ENCODE measurements at regions not wholly inside any gene's neighbourhood (a gene's known extent, or its start where the extent isn't known, plus 50 kb on each side); places are given as distances from the start of the nearest gene placed in this dataset.

DNA sequence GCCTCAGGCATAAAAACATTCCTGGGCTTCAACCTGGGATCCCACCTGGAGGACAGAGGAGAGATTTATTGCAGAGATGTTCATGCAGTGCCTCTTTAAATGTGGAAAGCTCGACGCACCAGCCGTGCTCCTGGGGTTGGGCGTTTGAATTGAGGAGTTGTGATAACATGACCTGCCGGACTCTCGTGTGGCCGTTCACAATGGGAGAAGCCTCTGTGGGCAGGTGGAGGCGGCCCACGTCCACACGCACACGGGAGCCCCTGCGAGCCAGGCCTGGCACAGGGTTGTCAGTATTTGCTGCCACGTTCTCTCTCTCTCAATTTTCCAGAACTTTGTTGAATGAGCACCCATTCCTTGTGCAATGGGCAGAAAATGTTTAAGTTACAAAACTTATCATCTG, 58.3 kb upstream of the PPARA start:
- CTCF ChIA-PET = interaction anchor here (1.0 to 1.3 kb wide), 3 partner anchors 18 to 50 kb away, joined by 3 to 5 read pairs (median 3); no protein-coding TSS in a partner anchor
- H3K27ac ChIP-seq (ENCODE audit: insufficient read depth in 1 of 2, low read depth in 1 of 2, low read length in 2 of 2, poor library complexity in 1 of 2, severe bottlenecking in 2 of 2) = no peak overlapping the region

DNA sequence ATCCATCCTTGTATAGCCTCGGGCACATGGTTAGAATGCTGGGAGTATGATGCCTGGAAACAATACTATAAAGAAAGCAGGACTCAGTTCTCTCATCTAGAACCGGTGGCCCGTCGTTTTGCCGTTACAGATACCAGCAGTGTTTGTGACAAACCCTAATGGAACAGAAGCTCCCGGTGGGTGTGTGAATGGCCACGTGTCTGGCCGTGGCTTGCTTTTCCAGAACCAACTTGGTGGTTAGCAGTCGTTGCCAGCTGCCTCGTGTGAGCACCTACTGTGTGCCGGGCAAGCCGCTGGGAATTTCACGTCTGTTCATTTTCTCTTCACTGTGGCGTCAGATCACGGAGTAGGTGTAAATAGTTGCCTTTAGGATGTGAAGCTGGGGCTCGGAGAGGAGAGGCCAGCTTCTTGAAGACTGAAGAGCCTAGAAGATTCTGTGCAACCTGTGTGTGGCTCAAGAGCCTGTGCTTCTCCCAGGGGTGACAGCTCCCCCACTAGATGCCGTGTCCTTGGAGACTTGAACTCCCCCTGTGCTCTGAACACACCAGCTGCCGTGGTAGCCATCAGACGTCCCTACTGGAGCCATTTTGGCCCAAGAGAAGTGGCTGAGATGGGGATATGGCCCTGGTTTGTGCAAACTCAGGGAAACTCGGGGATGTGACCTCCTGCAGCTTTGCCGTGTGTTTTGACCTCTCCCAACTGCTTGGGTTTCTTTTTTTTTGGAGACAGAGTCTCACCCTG, 57.5 kb upstream of the PPARA start:
- WGBS (ENCODE audit: insufficient coverage) = 97% methylated on average over 21 of the region's 21 CpGs
- Histone ChIP-seq H3K27me3 (replicated peaks in 2 of 5; ENCODE audit: control insufficient read depth in 4 of 5, insufficient read depth in 5 of 5, low read length in 4 of 5) (peaks cover 0 to 2% (median 0%) of the 10 kb centered on the region in 5 experiments), H3K27ac (ENCODE audit: insufficient read depth in 1 of 2, low read depth in 1 of 2, low read length in 2 of 2, poor library complexity in 1 of 2, severe bottlenecking in 2 of 2) (no peak overlapping the region), H3K4me1 (ENCODE audit: control extremely low read depth in 1 of 4, control insufficient read depth in 4 of 4, insufficient read depth in 4 of 4, low read length in 3 of 4) (no peaks in the 10 kb centered on the region), H3K9me3 (ENCODE audit: control extremely low read depth in 1 of 5, control insufficient read depth in 4 of 5, insufficient read depth in 2 of 5, low read depth in 1 of 5, low read length in 4 of 5) (no peaks in the 10 kb centered on the region), H3K36me3 (ENCODE audit: control insufficient read depth in 4 of 4, insufficient read depth in 4 of 4, low read length in 3 of 4) (peaks cover 0 to 52% (median 13%) of the 10 kb centered on the region in 4 experiments), H3K4me3 (ENCODE audit: control insufficient read depth in 1 of 7, extremely low read depth in 1 of 7, insufficient read depth in 4 of 7, low read depth in 2 of 7, low read length in 6 of 7) (no peak overlapping the region)
- DNase-seq = no peak
- CTCF ChIA-PET = no interaction called here
- POLR2A ChIA-PET = interaction anchor here (0.9 kb wide), 1 partner anchor 40 kb away, joined by 5 read pairs; no protein-coding TSS in a partner anchor

More for the DNA sequence above, 58.3 kb upstream of the PPARA start:
- Histone ChIP-seq H3K36me3 (ENCODE audit: control insufficient read depth in 4 of 4, insufficient read depth in 4 of 4, low read length in 3 of 4) (peaks cover 0 to 55% (median 14%) of the 10 kb centered on the region in 4 experiments), H3K4me1 (ENCODE audit: control extremely low read depth in 1 of 4, control insufficient read depth in 4 of 4, insufficient read depth in 4 of 4, low read length in 3 of 4) (no peaks in the 10 kb centered on the region), H3K27me3 (replicated peaks in 2 of 5; ENCODE audit: control insufficient read depth in 4 of 5, insufficient read depth in 5 of 5, low read length in 4 of 5) (peaks cover 0 to 2% (median 0%) of the 10 kb centered on the region in 5 experiments), H3K4me3 (ENCODE audit: control insufficient read depth in 1 of 7, extremely low read depth in 1 of 7, insufficient read depth in 4 of 7, low read depth in 2 of 7, low read length in 6 of 7) (no peak overlapping the region), H3K9me3 (ENCODE audit: control extremely low read depth in 1 of 5, control insufficient read depth in 4 of 5, insufficient read depth in 2 of 5, low read depth in 1 of 5, low read length in 4 of 5) (no peaks in the 10 kb centered on the region)
- 98% methylated on average over 13 of the region's 13 CpGs for WGBS (ENCODE audit: insufficient coverage)
- POLR2A ChIA-PET = no interaction called here
- no peak for DNase-seq

GRCh38 chr22:46093796-46094195, 56.5 kb upstream of the PPARA start:
- ChIA-PET POLR2A (no interaction called here), CTCF (interaction anchor here (1.1 kb wide), 1 partner anchor 10 kb away, joined by 3 read pairs; no protein-coding TSS in a partner anchor)
- H3K9me3 ChIP-seq (ENCODE audit: control extremely low read depth in 1 of 5, control insufficient read depth in 4 of 5, insufficient read depth in 2 of 5, low read depth in 1 of 5, low read length in 4 of 5) = no peaks in the 10 kb centered on the region
- H3K36me3 ChIP-seq (ENCODE audit: control insufficient read depth in 4 of 4, insufficient read depth in 4 of 4, low read length in 3 of 4) = peaks cover 0 to 53% (median 14%) of the 10 kb centered on the region in 4 experiments
- no peak overlapping the region for H3K27ac ChIP-seq (ENCODE audit: insufficient read depth in 1 of 2, low read depth in 1 of 2, low read length in 2 of 2, poor library complexity in 1 of 2, severe bottlenecking in 2 of 2)
- 100% methylated on average over 2 of the region's 5 CpGs for WGBS (ENCODE audit: insufficient coverage)
- no peaks in the 10 kb centered on the region for H3K4me1 ChIP-seq (ENCODE audit: control extremely low read depth in 1 of 4, control insufficient read depth in 4 of 4, insufficient read depth in 4 of 4, low read length in 3 of 4)
- no peak overlapping the region for H3K4me3 ChIP-seq (ENCODE audit: control insufficient read depth in 1 of 7, extremely low read depth in 1 of 7, insufficient read depth in 4 of 7, low read depth in 2 of 7, low read length in 6 of 7)
- DNase-seq = no peak
- peaks cover 0 to 2% (median 0%) of the 10 kb centered on the region in 5 experiments for H3K27me3 ChIP-seq (replicated peaks in 2 of 5; ENCODE audit: control insufficient read depth in 4 of 5, insufficient read depth in 5 of 5, low read length in 4 of 5)

GRCh38 chr22:46094676-46095075, 55.6 kb upstream of the PPARA start:
- Histone ChIP-seq H3K27me3 (replicated peaks in 2 of 5; ENCODE audit: control insufficient read depth in 4 of 5, insufficient read depth in 5 of 5, low read length in 4 of 5) (peaks cover 0 to 2% (median 0%) of the 10 kb centered on the region in 5 experiments), H3K4me1 (ENCODE audit: control extremely low read depth in 1 of 4, control insufficient read depth in 4 of 4, insufficient read depth in 4 of 4, low read length in 3 of 4) (no peaks in the 10 kb centered on the region), H3K9me3 (ENCODE audit: control extremely low read depth in 1 of 5, control insufficient read depth in 4 of 5, insufficient read depth in 2 of 5, low read depth in 1 of 5, low read length in 4 of 5) (no peaks in the 10 kb centered on the region), H3K27ac (ENCODE audit: insufficient read depth in 1 of 2, low read depth in 1 of 2, low read length in 2 of 2, poor library complexity in 1 of 2, severe bottlenecking in 2 of 2) (no peak overlapping the region), H3K36me3 (ENCODE audit: control insufficient read depth in 4 of 4, insufficient read depth in 4 of 4, low read length in 3 of 4) (peaks cover 0 to 54% (median 12%) of the 10 kb centered on the region in 4 experiments), H3K4me3 (ENCODE audit: control insufficient read depth in 1 of 7, extremely low read depth in 1 of 7, insufficient read depth in 4 of 7, low read depth in 2 of 7, low read length in 6 of 7) (no peak overlapping the region)
- DNase-seq = no peak
- CTCF ChIA-PET = interaction anchor here (0.8 to 1.1 kb wide), 3 partner anchors 10 to 27 kb away, joined by 3 read pairs; no protein-coding TSS in a partner anchor
- 88% methylated on average over 6 of the region's 8 CpGs for WGBS (ENCODE audit: insufficient coverage)
- POLR2A ChIA-PET = no interaction called here

GRCh38 chr22:46096051-46096450, 54.3 kb upstream of the PPARA start:
- ChIA-PET POLR2A (no interaction called here), CTCF (interaction anchor here (0.8 kb wide), 1 partner anchor 23 kb away, joined by 3 read pairs; no protein-coding TSS in a partner anchor)
- Histone ChIP-seq H3K9me3 (ENCODE audit: control extremely low read depth in 1 of 5, control insufficient read depth in 4 of 5, insufficient read depth in 2 of 5, low read depth in 1 of 5, low read length in 4 of 5) (no peaks in the 10 kb centered on the region), H3K4me3 (ENCODE audit: control insufficient read depth in 1 of 7, extremely low read depth in 1 of 7, insufficient read depth in 4 of 7, low read depth in 2 of 7, low read length in 6 of 7) (no peak overlapping the region), H3K4me1 (ENCODE audit: control extremely low read depth in 1 of 4, control insufficient read depth in 4 of 4, insufficient read depth in 4 of 4, low read length in 3 of 4) (no peaks in the 10 kb centered on the region), H3K36me3 (ENCODE audit: control insufficient read depth in 4 of 4, insufficient read depth in 4 of 4, low read length in 3 of 4) (peaks cover 0 to 62% (median 14%) of the 10 kb centered on the region in 4 experiments), H3K27ac (ENCODE audit: insufficient read depth in 1 of 2, low read depth in 1 of 2, low read length in 2 of 2, poor library complexity in 1 of 2, severe bottlenecking in 2 of 2) (no peak overlapping the region), H3K27me3 (replicated peaks in 2 of 5; ENCODE audit: control insufficient read depth in 4 of 5, insufficient read depth in 5 of 5, low read length in 4 of 5) (peaks cover 0 to 2% (median 0%) of the 10 kb centered on the region in 5 experiments)
- DNase-seq = no peak
- 97% methylated on average over 8 of the region's 9 CpGs for WGBS (ENCODE audit: insufficient coverage)

DNA sequence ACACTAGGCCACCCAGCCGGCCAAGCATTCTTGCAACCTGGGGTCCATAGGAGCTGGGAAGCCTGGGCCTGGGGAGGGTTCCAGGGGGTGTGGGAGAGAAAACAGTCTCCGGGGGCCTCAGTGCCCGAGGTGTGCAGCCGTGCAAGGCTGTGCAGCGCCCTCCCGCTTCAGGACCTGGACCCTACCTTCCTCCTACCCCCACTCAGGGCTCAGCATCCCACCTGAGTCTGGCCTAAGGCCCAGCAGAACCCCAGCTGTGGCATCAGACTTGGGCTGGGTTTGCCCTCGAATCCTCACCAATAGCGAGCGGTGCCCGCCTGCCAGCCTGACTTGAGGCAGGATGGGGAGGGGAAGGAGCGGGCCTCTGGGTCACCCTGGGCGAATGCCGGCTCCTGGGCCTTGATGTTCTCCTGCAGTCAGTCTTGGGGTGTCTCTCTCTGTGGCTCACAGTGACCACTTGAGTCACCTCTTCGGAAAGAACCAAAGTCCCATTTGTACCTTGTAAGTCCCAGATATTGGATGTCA, 53.6 kb upstream of the PPARA start:
- Histone ChIP-seq H3K4me1 (ENCODE audit: control extremely low read depth in 1 of 4, control insufficient read depth in 4 of 4, insufficient read depth in 4 of 4, low read length in 3 of 4) (no peaks in the 10 kb centered on the region), H3K36me3 (ENCODE audit: control insufficient read depth in 4 of 4, insufficient read depth in 4 of 4, low read length in 3 of 4) (peaks cover 0 to 62% (median 14%) of the 10 kb centered on the region in 4 experiments), H3K9me3 (ENCODE audit: control extremely low read depth in 1 of 5, control insufficient read depth in 4 of 5, insufficient read depth in 2 of 5, low read depth in 1 of 5, low read length in 4 of 5) (no peaks in the 10 kb centered on the region), H3K4me3 (ENCODE audit: control insufficient read depth in 1 of 7, extremely low read depth in 1 of 7, insufficient read depth in 4 of 7, low read depth in 2 of 7, low read length in 6 of 7) (no peak overlapping the region), H3K27ac (ENCODE audit: insufficient read depth in 1 of 2, low read depth in 1 of 2, low read length in 2 of 2, poor library complexity in 1 of 2, severe bottlenecking in 2 of 2) (peak overlapping the region in 1 of 2 experiments; percentile 19), H3K27me3 (replicated peaks in 2 of 5; ENCODE audit: control insufficient read depth in 4 of 5, insufficient read depth in 5 of 5, low read length in 4 of 5) (peaks cover 0 to 2% (median 0%) of the 10 kb centered on the region in 5 experiments)
- CTCF ChIA-PET = interaction anchor here (0.8 to 2.1 kb wide), 4 partner anchors 17 to 91 kb away, joined by 3 to 10 read pairs (median 4); no protein-coding TSS in a partner anchor
- no peak for DNase-seq
- POLR2A ChIA-PET = no interaction called here
- WGBS (ENCODE audit: insufficient coverage) = 97% methylated on average over 9 of the region's 14 CpGs

All from common myeloid progenitor, CD34-positive (primary cell).